HEK293T (cell line): ENCODE measurements at regions not wholly inside any gene's neighbourhood (a gene's known extent, or its start where the extent isn't known, plus 50 kb on each side); places are given as distances from the start of the nearest gene placed in this dataset.

Experiments used
- FOXK2 ChIP-seq: fragments of 450-650 bp; IDR thresholded peaks from 2 replicates; pipeline ENCODE4 v1.6.1; 2016; ENCODE audit warnings: mild to moderate bottlenecking
- FOXM1 ChIP-seq: fragments of 450-650 bp; IDR thresholded peaks from 2 replicates; pipeline ENCODE4 v1.6.1; 2017; ENCODE audit warnings: mild to moderate bottlenecking, borderline replicate concordance
- HDGF ChIP-seq: fragments of 450-650 bp; IDR thresholded peaks from 2 replicates; pipeline ENCODE4 v1.6.1; 2017; ENCODE audit warnings: antibody characterized with exemption, borderline replicate concordance
- SP1 ChIP-seq: fragments of 450-650 bp; IDR thresholded peaks from 2 replicates; pipeline ENCODE4 v1.6.1; 2017

- TF ChIP-seq HDGF (no peak), FOXM1 (no peak), FOXK2 (no peak), SP1 (no peak)
Observed at GRCh38 chr4:17220816-17221215, 291.1 kb downstream of the QDPR start.
